ENCODE measurements at regions not wholly inside any gene's neighbourhood (a gene's known extent, or its start where the extent isn't known, plus 50 kb on each side); places are given as distances from the start of the nearest gene placed in this dataset.
"Not testable (repeated sequence)": the region's sequence is repeated elsewhere in the genome, so short reads cannot be mapped to it uniquely, and the experiment has no call there.

- DNase-seq (peak; percentile 57 to 66 (median 60)), ATAC-seq (replicated peaks) (peak; percentile 95)
- H3K27ac Mint-ChIP-seq = peak overlapping the region; percentile 15 to 86
- peaks cover 6 to 7% of the 10 kb centered on the region in 2 donors for H3K9me3 Mint-ChIP-seq
- no peaks in the 10 kb centered on the region for H3K36me3 Mint-ChIP-seq (ENCODE audit: insufficient read depth)
- H3K27me3 Mint-ChIP-seq = no peaks in the 10 kb centered on the region
- peak overlapping the region; percentile 29 to 74 for H3K4me3 Mint-ChIP-seq
- H3K4me1 Mint-ChIP-seq (ENCODE audit: low read depth in 2 of 2) = peaks cover 49 to 57% of the 10 kb centered on the region in 2 donors
Measured at GRCh38 chr1:229129301-229130027, 141.4 kb upstream of the RAB4A start.

- H3K27ac Mint-ChIP-seq = peak overlapping the region; percentile 10 to 15
- no peaks in the 10 kb centered on the region for H3K27me3 Mint-ChIP-seq
- peak overlapping the region; percentile 29 to 74 for H3K4me3 Mint-ChIP-seq
- peak; percentile 33 for ATAC-seq (replicated peaks)
- DNase-seq = peak; percentile 4 to 12 (median 11)
- H3K9me3 Mint-ChIP-seq = peaks cover 6 to 8% of the 10 kb centered on the region in 2 donors
- peaks cover 49 to 57% of the 10 kb centered on the region in 2 donors for H3K4me1 Mint-ChIP-seq (ENCODE audit: low read depth in 2 of 2)
- no peaks in the 10 kb centered on the region for H3K36me3 Mint-ChIP-seq (ENCODE audit: insufficient read depth)
Measured at GRCh38 chr1:229130028-229130668, 140.8 kb upstream of the RAB4A start.

GRCh38 chr1:229131243-229132105, 139.4 kb upstream of the RAB4A start:
- Mint-ChIP-seq H3K27ac (peak overlapping the region; percentile 15 to 38), H3K27me3 (no peaks in the 10 kb centered on the region), H3K9me3 (peaks cover 7 to 8% of the 10 kb centered on the region in 2 donors), H3K4me1 (ENCODE audit: low read depth in 2 of 2) (peaks cover 49 to 55% of the 10 kb centered on the region in 2 donors), H3K36me3 (ENCODE audit: insufficient read depth) (no peaks in the 10 kb centered on the region), H3K4me3 (peak overlapping the region; percentile 29 to 74)
- DNase-seq (no peak), ATAC-seq (replicated peaks) (peak; percentile 13)

- DNase-seq (no peak), ATAC-seq (replicated peaks) (no peak)
- Mint-ChIP-seq H3K27me3 (no peaks in the 10 kb centered on the region), H3K4me3 (peak overlapping the region; percentile 12 to 13), H3K4me1 (ENCODE audit: low read depth in 2 of 2) (peaks cover 48 to 51% of the 10 kb centered on the region in 2 donors), H3K27ac (peak overlapping the region; percentile 4 to 38), H3K9me3 (peaks cover 7 to 8% of the 10 kb centered on the region in 2 donors), H3K36me3 (ENCODE audit: insufficient read depth) (no peaks in the 10 kb centered on the region)
Measured at GRCh38 chr1:229132106-229132443, 138.8 kb upstream of the RAB4A start.

- H3K27me3 Mint-ChIP-seq = no peaks in the 10 kb centered on the region
- H3K27ac Mint-ChIP-seq = no peak overlapping the region
- no peak for DNase-seq
- ATAC-seq (replicated peaks) = no peak
- no peak overlapping the region for H3K4me3 Mint-ChIP-seq
- peaks cover 7 to 8% of the 10 kb centered on the region in 2 donors for H3K9me3 Mint-ChIP-seq
- H3K36me3 Mint-ChIP-seq (ENCODE audit: insufficient read depth) = no peaks in the 10 kb centered on the region
- H3K4me1 Mint-ChIP-seq (ENCODE audit: low read depth in 2 of 2) = peaks cover 48 to 49% of the 10 kb centered on the region in 2 donors
Measured at GRCh38 chr1:229132706-229133105, 138.2 kb upstream of the RAB4A start.

- no peak for DNase-seq
- H3K27me3 Mint-ChIP-seq = no peaks in the 10 kb centered on the region
- H3K4me3 Mint-ChIP-seq = no peak overlapping the region
- peaks cover 7 to 8% of the 10 kb centered on the region in 2 donors for H3K9me3 Mint-ChIP-seq
- ATAC-seq (replicated peaks) = no peak
- no peak overlapping the region for H3K27ac Mint-ChIP-seq
- H3K36me3 Mint-ChIP-seq (ENCODE audit: insufficient read depth) = no peaks in the 10 kb centered on the region
- peaks cover 44 to 46% of the 10 kb centered on the region in 2 donors for H3K4me1 Mint-ChIP-seq (ENCODE audit: low read depth in 2 of 2)
Measured at GRCh38 chr1:229133151-229133550, 137.8 kb upstream of the RAB4A start.

- no peak overlapping the region for H3K4me3 Mint-ChIP-seq
- no peaks in the 10 kb centered on the region for H3K36me3 Mint-ChIP-seq (ENCODE audit: insufficient read depth)
- peak overlapping the region in 1 of 2 donors; percentile 17 for H3K27ac Mint-ChIP-seq
- no peak for DNase-seq
- H3K4me1 Mint-ChIP-seq (ENCODE audit: low read depth in 2 of 2) = peaks cover 40 to 45% of the 10 kb centered on the region in 2 donors
- H3K9me3 Mint-ChIP-seq = peaks cover 7 to 8% of the 10 kb centered on the region in 2 donors
- no peak for ATAC-seq (replicated peaks)
- no peaks in the 10 kb centered on the region for H3K27me3 Mint-ChIP-seq
Measured at GRCh38 chr1:229133811-229134210, 137.1 kb upstream of the RAB4A start.

- H3K36me3 Mint-ChIP-seq (ENCODE audit: insufficient read depth); H3K4me3 Mint-ChIP-seq; H3K27me3 Mint-ChIP-seq; H3K9me3 Mint-ChIP-seq; DNase-seq; ATAC-seq (replicated peaks): not testable (repeated sequence)
- peaks cover 35 to 39% of the 10 kb centered on the region in 2 donors for H3K4me1 Mint-ChIP-seq (ENCODE audit: low read depth in 2 of 2)
- peak overlapping the region in 1 of 2 donors; percentile 17 for H3K27ac Mint-ChIP-seq
Measured at GRCh38 chr1:229134381-229135217, 136.3 kb upstream of the RAB4A start.

- no peak overlapping the region for H3K4me3 Mint-ChIP-seq
- DNase-seq = no peak
- H3K4me1 Mint-ChIP-seq (ENCODE audit: low read depth in 2 of 2) = peaks cover 28 to 32% of the 10 kb centered on the region in 2 donors
- no peak overlapping the region for H3K27ac Mint-ChIP-seq
- H3K9me3 Mint-ChIP-seq = peaks cover 7 to 8% of the 10 kb centered on the region in 2 donors
- no peak for ATAC-seq (replicated peaks)
- no peaks in the 10 kb centered on the region for H3K27me3 Mint-ChIP-seq
- no peaks in the 10 kb centered on the region for H3K36me3 Mint-ChIP-seq (ENCODE audit: insufficient read depth)
Measured at GRCh38 chr1:229135773-229136172, 135.1 kb upstream of the RAB4A start.

GRCh38 chr1:229136822-229137221, 134.1 kb upstream of the RAB4A start:
- ATAC-seq (replicated peaks) (no peak), DNase-seq (no peak)
- H3K4me1 Mint-ChIP-seq (ENCODE audit: low read depth in 2 of 2) = peaks cover 17 to 23% of the 10 kb centered on the region in 2 donors
- no peak overlapping the region for H3K27ac Mint-ChIP-seq
- H3K9me3 Mint-ChIP-seq = peaks cover 7 to 8% of the 10 kb centered on the region in 2 donors
- no peak overlapping the region for H3K4me3 Mint-ChIP-seq
- H3K36me3 Mint-ChIP-seq (ENCODE audit: insufficient read depth) = no peaks in the 10 kb centered on the region
- no peaks in the 10 kb centered on the region for H3K27me3 Mint-ChIP-seq

- Mint-ChIP-seq H3K27ac (no peak overlapping the region), H3K9me3 (peaks cover 7 to 8% of the 10 kb centered on the region in 2 donors), H3K27me3 (no peaks in the 10 kb centered on the region), H3K4me3 (no peak overlapping the region), H3K36me3 (ENCODE audit: insufficient read depth) (no peaks in the 10 kb centered on the region), H3K4me1 (ENCODE audit: low read depth in 2 of 2) (peaks cover 13 to 19% of the 10 kb centered on the region in 2 donors)
- DNase-seq = no peak
- no peak for ATAC-seq (replicated peaks)
Measured at GRCh38 chr1:229137271-229137670, 133.6 kb upstream of the RAB4A start.

- H3K4me3 Mint-ChIP-seq = peak overlapping the region in 1 of 2 donors; percentile 8
- no peaks in the 10 kb centered on the region for H3K27me3 Mint-ChIP-seq
- ATAC-seq (replicated peaks) (no peak), DNase-seq (no peak)
- H3K27ac Mint-ChIP-seq = peak overlapping the region in 1 of 2 donors; percentile 5
- H3K9me3 Mint-ChIP-seq = peaks cover 7 to 8% of the 10 kb centered on the region in 2 donors
- H3K36me3 Mint-ChIP-seq (ENCODE audit: insufficient read depth) = no peaks in the 10 kb centered on the region
- peaks cover 11 to 19% of the 10 kb centered on the region in 2 donors for H3K4me1 Mint-ChIP-seq (ENCODE audit: low read depth in 2 of 2)
Measured at GRCh38 chr1:229138058-229138457, 132.9 kb upstream of the RAB4A start.

All from effector memory CD8-positive, alpha-beta T cell (primary cell).